ENCODE measurements at regions not wholly inside any gene's neighbourhood (a gene's known extent, or its start where the extent isn't known, plus 50 kb on each side); places are given as distances from the start of the nearest gene placed in this dataset.

GRCh38 chr1:218823291-218823900 lies 350.3 kb upstream of the LYPLAL1 start:
- DNase-seq (ENCODE audit: low read depth): peak; percentile 97

GRCh38 chr1:218827486-218827885 lies 346.2 kb upstream of the LYPLAL1 start:
- no peak for DNase-seq (ENCODE audit: low read depth)

- DNase-seq (ENCODE audit: low read depth): no peak
Measured at GRCh38 chr1:218828125-218828650, 345.5 kb upstream of the LYPLAL1 start.

DNA sequence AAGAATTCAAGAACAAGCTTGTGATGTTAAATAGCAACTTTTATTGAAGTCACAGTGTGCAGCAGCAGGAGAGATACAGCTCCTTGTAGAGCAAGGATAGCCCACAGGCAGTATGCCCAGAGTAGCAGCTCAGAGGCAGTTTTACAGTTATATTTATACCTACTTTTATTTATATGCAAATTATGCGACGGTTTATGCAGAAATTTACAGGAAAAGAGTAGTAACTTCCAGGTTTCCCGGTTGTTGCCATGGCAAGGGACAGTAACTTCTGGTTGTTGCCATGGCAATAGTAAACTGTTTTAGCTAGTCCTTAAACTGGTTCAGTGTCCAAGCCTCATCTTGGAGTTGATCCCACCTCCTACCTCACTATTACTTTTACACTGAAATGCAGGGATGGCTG lies 344.6 kb upstream of the LYPLAL1 start:
- peak; percentile 18 for DNase-seq (ENCODE audit: low read depth)

DNA sequence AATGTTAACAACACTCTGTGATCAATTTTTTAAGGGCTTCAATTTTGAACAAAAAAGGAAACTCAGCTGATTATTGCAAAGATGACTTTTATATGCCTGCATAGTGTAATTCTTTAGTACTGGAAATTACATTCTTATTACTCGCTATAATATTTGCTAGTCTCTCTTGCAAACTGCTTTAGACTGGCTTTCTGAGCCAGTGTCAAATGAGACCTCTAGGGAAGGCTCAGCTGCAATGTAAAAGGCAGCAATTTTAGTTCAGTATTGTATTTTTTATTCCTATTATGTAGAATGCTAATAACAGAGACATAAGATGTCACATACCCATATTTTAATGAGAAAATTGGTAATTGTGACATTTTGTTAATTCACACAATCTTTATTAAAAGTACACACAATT lies 338.1 kb upstream of the LYPLAL1 start:
- no peak for DNase-seq (ENCODE audit: low read depth)

DNA sequence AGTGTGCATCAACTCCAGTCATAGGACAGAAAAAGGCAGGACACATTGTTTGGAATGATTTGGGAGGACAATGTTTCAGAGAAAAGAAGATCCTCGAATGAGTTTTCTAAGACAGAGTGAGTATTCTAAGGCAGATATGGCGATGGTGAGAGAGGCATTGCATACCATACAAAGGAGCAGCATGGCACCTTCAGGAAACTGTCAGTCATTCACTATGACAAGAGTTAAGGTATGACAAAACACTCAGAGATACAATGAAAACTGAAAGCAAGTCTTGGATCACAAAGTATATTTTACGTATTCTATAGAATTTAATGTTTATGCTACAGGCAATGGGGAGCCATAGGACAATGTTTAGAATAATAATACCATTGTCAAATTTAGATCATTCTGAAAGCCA lies 337.4 kb upstream of the LYPLAL1 start:
- no peak for DNase-seq (ENCODE audit: low read depth)

- DNase-seq (ENCODE audit: low read depth): peak; percentile 60
Measured at GRCh38 chr1:218837051-218837450, 336.6 kb upstream of the LYPLAL1 start.

GRCh38 chr1:218845589-218845988 lies 328.1 kb upstream of the LYPLAL1 start:
- DNase-seq (ENCODE audit: low read depth): no peak

DNA sequence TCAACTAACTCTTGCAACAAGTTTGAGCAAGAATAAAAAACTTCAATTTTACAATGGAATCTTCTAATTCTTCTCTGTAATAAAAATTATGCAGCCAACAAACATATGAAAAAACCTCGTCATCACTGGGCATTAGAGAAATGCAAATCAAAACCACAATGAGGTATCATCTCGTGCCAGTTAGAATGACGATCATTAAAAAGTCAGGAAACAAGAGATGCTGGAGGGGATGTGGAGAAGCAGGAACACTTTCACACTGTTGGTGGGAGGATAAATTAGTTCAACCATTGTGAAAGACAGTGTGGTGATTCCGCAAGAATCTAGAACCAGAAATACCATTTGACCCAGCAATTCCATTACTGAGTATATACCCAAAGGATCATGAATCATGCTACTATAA lies 327.5 kb upstream of the LYPLAL1 start:
- DNase-seq (ENCODE audit: low read depth): no peak

- DNase-seq (ENCODE audit: low read depth): no peak
Measured at GRCh38 chr1:218847089-218847768, 326.4 kb upstream of the LYPLAL1 start.

DNA sequence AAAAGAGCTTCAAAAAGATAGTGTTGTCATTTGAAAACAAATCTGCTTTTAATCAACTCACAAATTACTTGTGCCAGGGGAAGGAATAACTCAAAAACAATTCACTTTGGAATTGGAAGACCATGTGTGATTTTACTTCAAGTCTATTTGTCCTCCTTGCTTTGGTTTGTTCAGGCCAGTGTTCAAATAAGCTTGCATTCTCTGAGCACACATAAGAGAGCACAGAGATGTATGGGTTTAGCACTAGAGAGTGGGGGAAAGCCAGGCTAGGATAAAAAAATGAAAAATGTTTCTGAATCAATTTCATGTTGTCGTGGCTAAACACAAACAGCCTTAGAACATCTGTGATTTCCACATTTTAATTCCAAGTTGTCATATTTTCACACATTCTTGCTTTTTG lies 325.7 kb upstream of the LYPLAL1 start:
- no peak for DNase-seq (ENCODE audit: low read depth)

GRCh38 chr1:218850367-218850766 lies 323.3 kb upstream of the LYPLAL1 start:
- DNase-seq (ENCODE audit: low read depth): peak; percentile 17

- DNase-seq (ENCODE audit: low read depth): peak; percentile 9
Measured at GRCh38 chr1:218851586-218851985, 322.1 kb upstream of the LYPLAL1 start.

DNA sequence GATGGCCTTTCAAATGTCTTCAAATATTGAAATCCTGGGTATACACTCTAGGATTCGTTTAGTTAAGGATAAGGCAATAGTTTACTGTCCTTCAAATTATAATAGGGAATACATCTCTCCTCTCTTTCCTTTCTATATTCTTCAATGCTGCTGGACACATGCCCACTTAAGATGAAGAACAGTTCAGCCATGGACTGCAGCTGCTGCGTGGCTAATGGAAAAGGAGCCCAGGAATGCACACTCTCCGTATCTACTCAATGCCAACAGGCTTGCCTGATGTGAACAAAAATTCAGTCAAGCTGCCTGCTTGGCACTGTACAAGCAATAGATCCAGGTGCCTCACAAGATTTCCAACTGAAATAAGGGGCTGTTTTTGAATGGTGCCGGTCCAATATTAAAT lies 321.2 kb upstream of the LYPLAL1 start:
- DNase-seq (ENCODE audit: low read depth): no peak

DNA sequence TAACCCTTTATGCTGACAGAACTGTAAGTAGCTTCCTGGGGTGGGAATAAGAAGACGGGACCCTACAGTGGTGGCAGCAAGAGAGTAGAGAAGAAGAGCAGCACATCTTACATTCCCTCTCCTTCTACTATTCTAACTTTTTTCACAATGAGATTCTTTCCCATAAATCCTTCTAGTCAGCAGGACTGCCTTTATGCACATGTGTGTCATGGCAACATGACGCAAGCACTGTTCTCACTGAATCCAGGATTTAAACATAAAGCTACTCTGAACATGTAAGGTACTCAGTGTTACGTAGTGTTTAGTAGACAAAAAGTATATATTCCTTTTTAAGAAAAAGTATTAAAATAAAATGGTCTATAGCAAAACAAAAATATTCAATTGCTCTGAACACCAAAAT lies 309.7 kb upstream of the LYPLAL1 start:
- no peak for DNase-seq (ENCODE audit: low read depth)

GRCh38 chr1:218865591-218865990 lies 308.1 kb upstream of the LYPLAL1 start:
- DNase-seq (ENCODE audit: low read depth): peak; percentile 34

DNA sequence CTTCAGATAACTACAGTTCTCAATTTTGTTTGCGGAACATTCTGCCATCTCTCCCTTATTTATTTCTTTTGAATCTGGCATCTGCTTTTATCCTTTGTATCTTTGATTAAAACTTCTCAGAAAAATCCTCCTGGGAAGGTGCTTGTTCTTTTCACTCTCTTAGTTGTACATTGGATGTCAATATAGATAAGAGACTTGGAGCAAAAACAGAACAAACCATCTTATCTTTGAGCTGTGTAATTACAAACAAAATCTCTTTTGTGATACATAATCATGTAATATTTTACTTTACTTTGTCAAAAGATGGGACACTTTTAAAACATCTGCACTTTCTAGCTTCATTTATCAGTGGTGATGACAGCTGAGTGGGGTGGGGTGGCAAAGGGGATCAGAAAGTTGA lies 307.2 kb upstream of the LYPLAL1 start:
- no peak for DNase-seq (ENCODE audit: low read depth)

DNA sequence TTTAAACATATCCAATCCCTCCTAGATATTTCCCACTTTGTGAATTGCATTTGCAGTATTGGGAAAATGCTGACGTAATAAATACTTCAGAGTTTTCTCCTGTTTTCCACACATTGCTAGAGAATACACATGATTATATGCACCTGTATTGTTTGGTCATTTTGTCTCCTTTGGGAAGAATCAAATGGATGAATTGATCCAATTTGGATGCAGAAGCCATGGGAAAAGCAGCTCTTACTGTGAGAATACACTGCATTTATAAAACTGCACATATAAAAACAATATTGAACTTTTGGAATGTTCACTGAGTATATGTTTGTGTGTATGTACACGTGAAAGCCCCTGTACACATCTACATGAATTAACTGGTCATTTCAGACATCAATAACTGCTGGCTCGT lies 306.6 kb upstream of the LYPLAL1 start:
- no peak for DNase-seq (ENCODE audit: low read depth)

DNA sequence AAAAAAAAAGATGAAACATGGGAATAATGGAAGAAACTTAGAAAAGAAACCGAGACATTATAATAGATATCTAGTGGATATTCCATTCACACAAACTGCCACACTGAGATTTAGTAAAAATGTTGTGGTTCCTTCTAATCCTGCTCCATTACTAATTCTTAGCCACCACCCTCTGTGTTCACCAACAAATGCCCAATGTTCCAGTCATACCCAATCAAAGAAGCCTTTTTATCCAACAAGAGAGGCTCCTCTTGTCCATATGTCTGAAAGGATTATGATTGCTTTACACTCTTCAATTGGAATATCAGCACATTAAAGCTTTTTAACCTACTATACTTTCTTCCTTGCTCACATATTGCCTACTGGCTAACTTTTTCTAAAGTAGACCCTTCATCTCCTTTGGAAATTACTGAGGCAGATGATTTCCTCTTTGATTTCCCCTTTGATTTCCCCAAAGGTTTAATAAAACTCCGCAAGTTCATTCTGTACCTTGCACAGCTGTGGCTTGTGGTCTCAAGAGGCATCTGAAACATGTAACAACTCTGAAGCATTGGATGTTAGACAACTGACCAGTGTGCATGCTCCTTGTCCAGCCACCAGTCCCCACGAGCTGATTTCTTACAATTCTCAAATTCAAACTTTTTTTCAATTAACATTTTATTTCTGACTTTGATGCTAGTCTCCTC lies 305.6 kb upstream of the LYPLAL1 start:
- DNase-seq (ENCODE audit: low read depth): no peak

- DNase-seq (ENCODE audit: low read depth): peak; percentile 27
Measured at GRCh38 chr1:218869276-218869675, 304.4 kb upstream of the LYPLAL1 start.

DNA sequence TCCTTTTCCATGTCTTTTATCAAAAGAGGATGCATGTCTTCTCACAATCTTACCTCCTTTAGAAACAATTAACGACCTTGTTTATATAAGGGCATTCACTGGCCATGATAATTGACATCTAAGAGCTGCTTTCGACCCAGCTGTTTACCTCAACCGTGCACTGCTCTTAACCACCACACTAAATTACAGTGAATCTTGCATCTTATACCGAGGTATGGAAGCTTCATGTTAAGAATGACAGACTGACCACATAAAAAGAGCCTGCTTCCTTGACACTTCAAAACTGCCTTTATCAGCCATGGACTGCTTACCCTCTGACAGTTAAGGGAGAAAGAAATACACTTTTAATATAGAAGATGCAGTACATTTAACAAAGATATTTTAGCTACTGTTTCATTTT lies 301.7 kb upstream of the LYPLAL1 start:
- no peak for DNase-seq (ENCODE audit: low read depth)

DNA sequence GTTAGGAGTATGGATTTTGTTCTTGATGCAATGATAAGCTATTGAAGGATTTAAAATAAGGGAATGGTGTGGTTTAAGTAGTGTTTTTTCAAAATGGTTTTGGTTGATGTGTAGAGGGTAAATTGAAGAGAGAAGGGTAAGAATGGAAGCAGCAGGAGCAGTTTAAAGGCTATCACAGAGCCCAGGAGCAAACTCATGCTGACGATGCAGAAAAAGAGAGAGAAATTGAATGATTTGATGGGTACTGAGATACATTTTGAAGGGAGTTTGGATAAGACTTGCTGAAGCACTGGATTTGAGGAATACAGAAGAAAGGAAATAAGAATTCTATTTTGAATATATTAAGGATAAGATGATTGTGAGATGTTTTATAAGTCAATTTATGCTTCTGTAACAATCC lies 300.8 kb upstream of the LYPLAL1 start:
- DNase-seq (ENCODE audit: low read depth): no peak

GRCh38 chr1:218874313-218874712 lies 299.4 kb upstream of the LYPLAL1 start:
- peak; percentile 44 for DNase-seq (ENCODE audit: low read depth)

All from EH (cell line).